Liver (tissue), 3 donors: ENCODE measurements at regions not wholly inside any gene's neighbourhood (a gene's known extent, or its start where the extent isn't known, plus 50 kb on each side); places are given as distances from the start of the nearest gene placed in this dataset.

Source experiments
- CTCF ChIP-seq: fragments of 150-350 bp; IDR thresholded peaks from 2 replicates; pipeline ENCODE4 v1.5.1; 2017; ENCODE audit warnings: improper control_type of control experiment, low read depth, low read length; ENCODE audit not compliant: missing input control
- GABPA ChIP-seq, 2 donors: IDR thresholded peaks in 1 of 2; conservative IDR thresholded peaks in 1 of 2; 2 replicates each; pipeline ENCODE4 v1.6.1; 2016; ENCODE audit warnings: antibody characterized with exemption in 2 of 2, mild to moderate bottlenecking in 1 of 2, moderate library complexity in 1 of 2
- donor health status: healthy.
- donor health status: healthy.

GRCh38 chr6:170045563-170045960 lies 245.3 kb downstream of the DLL1 start:
- TF ChIP-seq GABPA (IDR thresholded peaks at IDR 0.05 in 1 of 2, conservative IDR thresholded peaks at IDR 0.05 in 1 of 2) (no peak), CTCF (no peak)
